Esophagus squamous epithelium (tissue), 4 donors: ENCODE measurements at regions not wholly inside any gene's neighbourhood (a gene's known extent, or its start where the extent isn't known, plus 50 kb on each side); places are given as distances from the start of the nearest gene placed in this dataset.

ENCODE experiments used
- CTCF ChIP-seq, 6 experiments: fragments of 450-650 bp in 4 of 6; fragments of 200-600 bp in 2 of 6; sonication (generic) in 2 of 6; IDR thresholded peaks; one replicate each; pipeline ENCODE4 v1.5.1; 2016 to 2019; ENCODE audit warnings: antibody characterized with exemption in 6 of 6, mild to moderate bottlenecking in 4 of 6, moderate library complexity in 4 of 6
- POLR2A ChIP-seq, 4 donors: fragments of 450-650 bp; IDR thresholded peaks; one replicate each; pipeline ENCODE4 v1.6.1; 2017; ENCODE audit warnings: antibody characterized with exemption in 4 of 4, mild to moderate bottlenecking in 4 of 4, moderate library complexity in 3 of 4

GRCh38 chr2:12083081-12083581 is 336.7 kb downstream of the LPIN1 start:
- TF ChIP-seq CTCF (IDR thresholded peaks at IDR 0.05) (no peak), POLR2A (IDR thresholded peaks at IDR 0.05) (no peak)
